HCT116 (cell line): ENCODE measurements at regions not wholly inside any gene's neighbourhood (a gene's known extent, or its start where the extent isn't known, plus 50 kb on each side); places are given as distances from the start of the nearest gene placed in this dataset.
"Not testable (repeated sequence)": the region's sequence is repeated elsewhere in the genome, so short reads cannot be mapped to it uniquely, and the experiment has no call there.

Experiments
- ATAC-seq: fragments of 200-7000 bp; cut with Tn5 transposase; 2 replicates; pipeline ENCODE4 v1.9.1; 2020; ENCODE audit warnings: mild to moderate bottlenecking, moderate library complexity
- BruUV-seq: library from RNA; stranded (reverse); fragments of 400-500 nt; replicated peaks from 2 replicates; lab custom pipeline; 2021; lab: Mats Ljungman, UMichigan
- CTCF ChIA-PET: fragments of 300-600 bp; sonication (Branson Sonifier 250); formaldehyde crosslinking; loops from one replicate; lab custom pipeline; 2021; ENCODE audit warnings: antibody characterized with exemption; lab: Charles Lee
- POLR2A ChIA-PET: fragments of 300-600, 350-600 bp; sonication (Branson Sonifier 250); formaldehyde crosslinking; loops from one replicate; lab custom pipeline; 2021; ENCODE audit warnings: antibody characterized with exemption; lab: Charles Lee
- RAD21 ChIA-PET, 2 experiments: fragments of 300-600 bp; sonication (Branson Sonifier 250); formaldehyde crosslinking; loops; one replicate each; lab custom pipeline; 2023; ENCODE audit warnings: low total read pairs in 2 of 2; ENCODE audit not compliant: uncharacterized antibody in 2 of 2, unreplicated experiment in 2 of 2, low non-redundant PET in 1 of 2; lab: Charles Lee
- DNase-seq: peaks from one replicate; pipeline ENCODE4 v3.0.0-alpha.2; 2010; ENCODE audit warnings: low read depth, low spot score
- H2AFZ ChIP-seq: fragments of 200-600 bp; shearing (Covaris generic), sonication (generic); 2 replicates; pipeline ENCODE4 v1.6.1; 2017; ENCODE audit warnings: low read depth, mixed run types, mixed read lengths, antibody characterized with exemption, low read length; ENCODE audit not compliant: poor library complexity, severe bottlenecking
- H3K27ac ChIP-seq: 2 replicates; pipeline ENCODE4 v1.5.1; 2012; ENCODE audit warnings: low read depth, low read length
- H3K27me3 ChIP-seq: fragments of 200-600 bp; sonication (generic); 2 replicates; pipeline ENCODE4 v1.6.1; 2016; ENCODE audit warnings: mixed run types, low read length, mixed read lengths; ENCODE audit not compliant: insufficient read depth
- H3K36me3 ChIP-seq, 2 experiments: fragments of 200-500 bp in 1 of 2; fragments of 200-600 bp in 1 of 2; sonication (Bioruptor generic) in 1 of 2; sonication (generic) in 1 of 2; 2 replicates each; pipeline versions ENCODE4 v1.5.1 to v1.6.1; 2014 to 2016; ENCODE audit warnings: low read length in 2 of 2, inconsistent platforms in 1 of 2, mixed read lengths in 1 of 2, mixed run types in 1 of 2; ENCODE audit not compliant: insufficient read depth in 2 of 2, control insufficient read depth in 1 of 2
- H3K4me1 ChIP-seq, 2 experiments: fragments of 200-600 bp in 1 of 2; sonication (generic) in 1 of 2; 2 replicates each; pipeline versions ENCODE4 v1.5.1 to v1.6.1; 2012 to 2017; ENCODE audit warnings: low read length in 2 of 2, inconsistent platforms in 1 of 2, mild to moderate bottlenecking in 1 of 2, mixed read lengths in 1 of 2, mixed run types in 1 of 2, moderate library complexity in 1 of 2; ENCODE audit not compliant: insufficient read depth in 2 of 2, control insufficient read depth in 1 of 2
- H3K4me2 ChIP-seq: fragments of 200-600 bp; sonication (generic); 2 replicates; pipeline ENCODE4 v1.6.1; 2017; ENCODE audit warnings: mixed run types, low read length, mixed read lengths
- H3K4me3 ChIP-seq, 2 experiments: fragments of 200-600 bp in 1 of 2; sonication (generic) in 1 of 2; replicated peaks in 1 of 2; 2 replicates each; pipeline ENCODE4 v1.5.1; 2011 to 2016; ENCODE audit warnings: low read length in 2 of 2, control low read depth in 1 of 2, low read depth in 1 of 2, mild to moderate bottlenecking in 1 of 2, mixed read lengths in 1 of 2, mixed run types in 1 of 2
- H3K79me2 ChIP-seq: fragments of 200-600 bp; sonication (generic); 2 replicates; pipeline ENCODE4 v1.6.1; 2017; ENCODE audit warnings: mild to moderate bottlenecking, mixed run types, low read length, moderate library complexity, mixed read lengths; ENCODE audit not compliant: insufficient read depth
- H3K9ac ChIP-seq: fragments of 200-600 bp; sonication (generic); 2 replicates; pipeline ENCODE4 v1.6.1; 2016; ENCODE audit warnings: low read length, mixed read lengths
- H3K9me2 ChIP-seq: fragments of 200-600 bp; sonication (generic), shearing (Covaris generic); 2 replicates; pipeline ENCODE4 v1.6.1; 2017; ENCODE audit warnings: mixed run types, mild to moderate bottlenecking, moderate library complexity; ENCODE audit not compliant: insufficient read depth
- H3K9me3 ChIP-seq, 2 experiments: fragments of 200-500 bp in 1 of 2; fragments of 200-600 bp in 1 of 2; sonication (Bioruptor generic) in 1 of 2; sonication (generic) in 1 of 2; 2 replicates each; pipeline ENCODE4 v1.6.1; 2014 to 2017; ENCODE audit warnings: low read length in 2 of 2, mixed read lengths in 2 of 2, inconsistent platforms in 1 of 2, low read depth in 1 of 2, mild to moderate bottlenecking in 1 of 2, mixed run types in 1 of 2, moderate library complexity in 1 of 2; ENCODE audit not compliant: control insufficient read depth in 1 of 2, insufficient read depth in 1 of 2
- H4K20me1 ChIP-seq: fragments of 200-600 bp; sonication (generic), shearing (Covaris generic); 2 replicates; pipeline ENCODE4 v1.6.1; 2017; ENCODE audit warnings: mixed run types, mild to moderate bottlenecking, moderate library complexity; ENCODE audit not compliant: insufficient read depth
- CBX3 ChIP-seq: IDR thresholded peaks from 2 replicates; pipeline ENCODE4 v1.6.1; 2012; ENCODE audit warnings: low read depth
- EZH2 ChIP-seq: fragments of 200-600 bp; sonication (generic); IDR thresholded peaks from 2 replicates; pipeline ENCODE4 v1.6.1; 2017; ENCODE audit warnings: antibody characterized with exemption, mixed run types
- EZH2phosphoT487 ChIP-seq: fragments of 200-600 bp; IDR thresholded peaks from 2 replicates; pipeline ENCODE4 v1.6.1; 2018; ENCODE audit warnings: antibody characterized with exemption, borderline replicate concordance
- FOSL1 ChIP-seq: IDR thresholded peaks from 2 replicates; pipeline ENCODE4 v1.6.1; 2012; ENCODE audit warnings: low read depth
- JUND ChIP-seq: IDR thresholded peaks from 2 replicates; pipeline ENCODE4 v1.6.1; 2012
- MAX ChIP-seq: IDR thresholded peaks from 2 replicates; pipeline ENCODE4 v1.6.1; 2012
- RAD21 ChIP-seq: IDR thresholded peaks from 2 replicates; pipeline ENCODE4 v1.6.1; 2012; ENCODE audit warnings: low read depth, mild to moderate bottlenecking
- REST ChIP-seq: IDR thresholded peaks from 2 replicates; pipeline ENCODE4 v1.6.1; 2012; ENCODE audit warnings: low read depth
- SP1 ChIP-seq: IDR thresholded peaks from 2 replicates; pipeline ENCODE4 v1.6.1; 2012; ENCODE audit warnings: low read depth
- intact Hi-C: fragments of 100-400 bp; cut with micrococcal nuclease; formaldehyde crosslinking; loops from 2 replicates; pipeline ENCODE4 v1.10.0; 2022

GRCh38 chr7:65301007-65301406, 72.6 kb upstream of the ZNF92 start (continued):
- TF ChIP-seq REST: no peak
- TF ChIP-seq EZH2phosphoT487: no peak
- TF ChIP-seq RAD21: no peak
- TF ChIP-seq JUND: no peak
- TF ChIP-seq SP1: no peak
- no peak for TF ChIP-seq MAX

- ChIA-PET CTCF (no interaction called here), POLR2A (no interaction called here)
- TF ChIP-seq MAX (no peak), FOSL1 (no peak), EZH2 (no peak), REST (no peak), CBX3 (no peak), RAD21 (no peak)
Observed at GRCh38 chr7:65295409-65295808, 78.2 kb upstream of the ZNF92 start.

GRCh38 chr7:65290340-65290739, 83.3 kb upstream of the ZNF92 start:
- DNase-seq, H3K27ac ChIP-seq, CTCF ChIA-PET, BruUV-seq, ATAC-seq, H2AFZ ChIP-seq, H4K20me1 ChIP-seq, intact Hi-C loops, H3K4me1 ChIP-seq, H3K36me3 ChIP-seq, H3K9me3 ChIP-seq, RAD21 ChIA-PET, H3K9ac ChIP-seq, H3K9me2 ChIP-seq, H3K27me3 ChIP-seq, H3K79me2 ChIP-seq, H3K4me3 ChIP-seq, POLR2A ChIA-PET, H3K4me2 ChIP-seq: not testable (repeated sequence)

More at GRCh38 chr7:65295409-65295808, 78.2 kb upstream of the ZNF92 start:
- Histone ChIP-seq H3K4me3 (no peak overlapping the region), H3K4me2 (no peak overlapping the region), H3K9me2 (no peaks in the 10 kb centered on the region), H3K4me1 (no peaks in the 10 kb centered on the region), H3K9ac (no peak overlapping the region), H3K27me3 (no peaks in the 10 kb centered on the region), H3K36me3 (no peaks in the 10 kb centered on the region), H3K79me2 (no peaks in the 10 kb centered on the region), H3K27ac (no peak overlapping the region), H2AFZ (no peak overlapping the region), H3K9me3 (no peaks in the 10 kb centered on the region), H4K20me1 (no peaks in the 10 kb centered on the region)
- RAD21 ChIA-PET: no interaction called here
- no peak for ATAC-seq
- no peak for DNase-seq
- intact Hi-C loops: no loop called here
- BruUV-seq: no TSS peak
